Bronchial epithelial cell (primary cell): ENCODE measurements at regions not wholly inside any gene's neighbourhood (a gene's known extent, or its start where the extent isn't known, plus 50 kb on each side); places are given as distances from the start of the nearest gene placed in this dataset.

Experiments used
- DNase-seq: peaks from one replicate; pipeline ENCODE4 v3.0.0-alpha.2; 2010; ENCODE audit warnings: low read depth
- FAIRE-seq: peaks from 2 replicates; lab custom pipeline; 2011; peaks lifted over from hg19 to GRCh38; lab: Jason Lieb, UNC
- H3K27me3 ChIP-seq: 2 replicates; pipeline ENCODE4 v1.5.1; 2011; ENCODE audit warnings: low read length; ENCODE audit not compliant: control insufficient read depth, insufficient read depth
- H3K36me3 ChIP-seq: 2 replicates; pipeline ENCODE4 v1.5.1; 2011; ENCODE audit warnings: low read length; ENCODE audit not compliant: control insufficient read depth, insufficient read depth
- H3K4me3 ChIP-seq: 2 replicates; pipeline ENCODE4 v1.5.1; 2011; ENCODE audit warnings: mild to moderate bottlenecking, low read depth, low read length, control low read depth
- CTCF ChIP-seq: IDR thresholded peaks from 2 replicates; pipeline ENCODE4 v1.5.1; 2011; ENCODE audit warnings: mild to moderate bottlenecking, moderate library complexity, low read length, control low read depth, inconsistent platforms; ENCODE audit not compliant: insufficient read depth, severe bottlenecking

GRCh38 chr5:124668353-124669299, 77.8 kb downstream of the ZNF608 start:
- Histone ChIP-seq H3K4me3 (no peak overlapping the region), H3K36me3 (no peaks in the 10 kb centered on the region), H3K27me3 (no peaks in the 10 kb centered on the region)
- TF ChIP-seq CTCF: no peak
- DNase-seq: no peak
- no peak for FAIRE-seq

GRCh38 chr5:124665625-124666024, 80.8 kb downstream of the ZNF608 start:
- FAIRE-seq: no peak
- H3K27me3 ChIP-seq: no peaks in the 10 kb centered on the region
- no peak overlapping the region for H3K4me3 ChIP-seq
- no peak for DNase-seq
- TF ChIP-seq CTCF: no peak
- H3K36me3 ChIP-seq: no peaks in the 10 kb centered on the region

DNA sequence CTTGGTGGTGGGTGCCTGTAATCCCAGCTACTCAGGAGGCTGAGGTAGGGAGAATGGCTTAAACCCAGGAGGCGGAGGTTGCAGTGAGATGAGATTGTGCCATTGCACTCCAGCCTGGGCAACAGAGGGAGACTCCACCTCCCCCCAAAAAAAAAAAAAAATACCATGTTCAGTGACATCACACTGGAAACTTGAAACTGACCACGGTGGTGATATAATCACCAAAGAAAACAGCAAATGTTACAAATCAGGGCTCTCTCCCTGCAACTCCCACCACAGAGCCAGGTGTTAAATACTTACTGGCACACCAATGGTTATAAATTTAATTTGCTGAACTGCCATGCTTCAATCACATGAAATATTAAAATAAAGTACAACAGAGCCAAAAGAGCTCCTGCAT, 81.4 kb downstream of the ZNF608 start:
- FAIRE-seq: no peak
- H3K27me3 ChIP-seq: no peaks in the 10 kb centered on the region
- no peak for TF ChIP-seq CTCF

DNA sequence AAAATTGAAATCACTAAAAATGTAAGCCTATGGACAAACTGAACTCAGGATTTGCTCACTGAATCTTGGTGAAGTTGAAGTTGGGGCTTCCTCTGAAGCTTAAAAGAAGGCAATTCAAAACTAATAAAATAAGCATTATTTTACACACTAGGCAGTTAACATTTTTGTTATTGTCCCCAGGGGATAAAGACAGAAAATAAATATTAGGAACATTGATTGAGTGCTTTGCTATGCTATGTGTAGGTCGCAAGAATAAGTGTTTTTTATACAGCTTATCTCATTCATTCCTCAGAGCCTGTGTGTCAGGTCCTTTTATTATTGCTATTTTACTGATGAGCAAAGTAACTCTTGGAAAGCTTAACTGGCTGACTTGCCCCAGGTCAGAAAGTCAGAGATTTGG, 82.2 kb downstream of the ZNF608 start:
- DNase-seq: no peak
- no peaks in the 10 kb centered on the region for H3K27me3 ChIP-seq
- H3K4me3 ChIP-seq: no peak overlapping the region
- H3K36me3 ChIP-seq: no peaks in the 10 kb centered on the region
- FAIRE-seq: no peak
- TF ChIP-seq CTCF: no peak

More for the DNA sequence above, 81.4 kb downstream of the ZNF608 start:
- no peak overlapping the region for H3K4me3 ChIP-seq
- DNase-seq: no peak
- H3K36me3 ChIP-seq: no peaks in the 10 kb centered on the region

DNA sequence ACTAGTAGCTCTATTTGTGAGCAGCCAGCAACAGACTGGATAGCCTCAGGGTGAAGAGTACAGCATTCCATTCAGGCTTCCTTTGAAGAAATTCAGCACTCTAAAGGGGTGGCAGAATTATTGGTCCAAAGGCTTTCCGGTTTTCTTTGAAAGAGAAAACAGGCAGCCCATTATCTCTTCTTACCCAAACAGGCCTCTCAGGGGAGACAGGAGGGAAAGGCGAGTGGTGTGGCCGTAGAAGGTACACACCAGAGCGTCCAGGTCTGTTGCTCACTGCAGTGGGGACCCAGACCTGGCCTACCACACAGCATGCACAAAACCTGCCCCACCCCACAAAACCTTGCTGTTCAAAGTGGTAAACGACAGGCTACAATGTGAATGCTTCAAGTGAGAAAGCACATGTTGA, 83.3 kb downstream of the ZNF608 start:
- H3K4me3 ChIP-seq: no peak overlapping the region
- no peaks in the 10 kb centered on the region for H3K36me3 ChIP-seq
- no peaks in the 10 kb centered on the region for H3K27me3 ChIP-seq
- DNase-seq (peak; percentile 42), FAIRE-seq (no peak)
- no peak for TF ChIP-seq CTCF
